Loucy (cell line): ENCODE measurements at regions not wholly inside any gene's neighbourhood (a gene's known extent, or its start where the extent isn't known, plus 50 kb on each side); places are given as distances from the start of the nearest gene placed in this dataset.
A peak's percentile ranks its signal among the peaks of the same experiment; 100 is the strongest.

ENCODE experiments used
- H2AFZ ChIP-seq: fragments of 200-600 bp; sonication (generic); 2 replicates; pipeline ENCODE4 v1.6.0; 2016; ENCODE audit warnings: antibody characterized with exemption, mild to moderate bottlenecking, low read length, moderate library complexity
- H3F3A ChIP-seq: fragments of 200-600 bp; 2 replicates; pipeline ENCODE4 v1.6.0; 2016; ENCODE audit warnings: antibody characterized with exemption, low read depth, mild to moderate bottlenecking
- H3K27me3 ChIP-seq: fragments of 200-600 bp; sonication (generic); 2 replicates; pipeline ENCODE4 v1.6.1; 2014; ENCODE audit warnings: low read length, mild to moderate bottlenecking; ENCODE audit not compliant: insufficient read depth, poor library complexity, severe bottlenecking
- H3K36me3 ChIP-seq: fragments of 200-600 bp; sonication (generic); 2 replicates; pipeline ENCODE4 v1.6.1; 2016; ENCODE audit warnings: low read length; ENCODE audit not compliant: insufficient read depth
- H3K4me1 ChIP-seq: fragments of 200-600 bp; sonication (generic); 2 replicates; pipeline ENCODE4 v1.5.1; 2014; ENCODE audit warnings: low read length, mild to moderate bottlenecking; ENCODE audit not compliant: insufficient read depth, poor library complexity, severe bottlenecking
- H3K4me2 ChIP-seq: fragments of 200-600 bp; sonication (generic); 2 replicates; pipeline ENCODE4 v1.6.0; 2014; ENCODE audit warnings: antibody characterized with exemption, low read length, low read depth, mild to moderate bottlenecking; ENCODE audit not compliant: poor library complexity, severe bottlenecking
- H3K4me3 ChIP-seq: fragments of 200-600 bp; sonication (generic); 2 replicates; pipeline ENCODE4 v1.5.1; 2014; ENCODE audit warnings: low read length, mild to moderate bottlenecking, mixed read lengths; ENCODE audit not compliant: poor library complexity, severe bottlenecking
- H3K79me2 ChIP-seq: fragments of 200-600 bp; sonication (generic); 2 replicates; pipeline ENCODE4 v1.6.1; 2014; ENCODE audit warnings: low read length; ENCODE audit not compliant: insufficient read depth
- H3K9ac ChIP-seq: fragments of 200-600 bp; sonication (generic); 2 replicates; pipeline ENCODE4 v1.6.0; 2014; ENCODE audit warnings: mild to moderate bottlenecking, low read depth, low read length, moderate library complexity; ENCODE audit not compliant: poor library complexity, severe bottlenecking
- H3K9me2 ChIP-seq: fragments of 200-600 bp; sonication (generic); replicated peaks from 2 replicates; pipeline ENCODE4 v1.6.1; 2016; ENCODE audit warnings: low read depth, low read length, mixed read lengths
- H3K9me3 ChIP-seq: fragments of 200-600 bp; sonication (generic); 2 replicates; pipeline ENCODE4 v1.6.1; 2014; ENCODE audit warnings: mild to moderate bottlenecking, antibody characterized with exemption, low read length, low read depth; ENCODE audit not compliant: insufficient read depth
- H4K20me1 ChIP-seq: fragments of 200-600 bp; sonication (generic); 2 replicates; pipeline ENCODE4 v1.6.0; 2014; ENCODE audit warnings: antibody characterized with exemption, low read length, mild to moderate bottlenecking; ENCODE audit not compliant: insufficient read depth, poor library complexity, severe bottlenecking
- CTCF ChIP-seq: fragments of 200-600 bp; sonication (generic); conservative IDR thresholded peaks from 2 replicates; pipeline ENCODE4 v1.5.1; 2014; ENCODE audit warnings: mild to moderate bottlenecking, antibody characterized with exemption, low read length
- EZH2phosphoT487 ChIP-seq: fragments of 200-600 bp; IDR thresholded peaks from 2 replicates; pipeline ENCODE4 v1.6.1; 2018; ENCODE audit warnings: antibody characterized with exemption, mild to moderate bottlenecking, moderate library complexity, borderline replicate concordance

- Histone ChIP-seq H3K79me2 (no peaks in the 10 kb centered on the region), H3K27me3 (peaks cover 7% of the 10 kb centered on the region), H4K20me1 (no peaks in the 10 kb centered on the region), H3K9me2 (no peaks in the 10 kb centered on the region), H3F3A (peaks cover 6% of the 10 kb centered on the region; the same call in 1 of the 2 replicates), H3K4me2 (no peak overlapping the region), H3K9ac (no peak overlapping the region), H3K4me3 (no peak overlapping the region), H3K36me3 (no peaks in the 10 kb centered on the region), H3K4me1 (peaks cover 24% of the 10 kb centered on the region), H3K9me3 (0 out of 2 replicates have a peak, but pooled peaks cover 5% of the 10 kb centered on the region), H2AFZ (no peak overlapping the region)
- TF ChIP-seq EZH2phosphoT487 (no peak), CTCF (no peak)
Observed at GRCh38 chr10:61285749-61286148, 167.4 kb downstream of the TMEM26 start.

GRCh38 chr10:61284222-61284890 is 168.8 kb downstream of the TMEM26 start:
- Histone ChIP-seq H3K79me2 (no peaks in the 10 kb centered on the region), H2AFZ (no peak overlapping the region), H4K20me1 (no peaks in the 10 kb centered on the region)

GRCh38 chr10:61283481-61284221 is 169.5 kb downstream of the TMEM26 start:
- no peak overlapping the region for H2AFZ ChIP-seq

More at GRCh38 chr10:61284222-61284890, 168.8 kb downstream of the TMEM26 start:
- Histone ChIP-seq H3K27me3 (peaks cover 7% of the 10 kb centered on the region), H3K36me3 (no peaks in the 10 kb centered on the region), H3F3A (peaks cover 6% of the 10 kb centered on the region; the same call in 1 of the 2 replicates), H3K4me2 (peak overlapping the region; percentile 28), H3K9ac (no peak overlapping the region), H3K9me2 (no peaks in the 10 kb centered on the region), H3K4me3 (peak overlapping the region; percentile 19), H3K4me1 (peaks cover 29% of the 10 kb centered on the region), H3K9me3 (no peaks in the 10 kb centered on the region)
- TF ChIP-seq CTCF = peak; percentile 80
- TF ChIP-seq EZH2phosphoT487 = no peak

More at GRCh38 chr10:61283481-61284221, 169.5 kb downstream of the TMEM26 start:
- TF ChIP-seq EZH2phosphoT487 (no peak), CTCF (no peak)
- Histone ChIP-seq H3K9me2 (no peaks in the 10 kb centered on the region), H3K4me2 (peak overlapping the region; percentile 28), H3K4me1 (peaks cover 33% of the 10 kb centered on the region), H3K36me3 (no peaks in the 10 kb centered on the region), H3K9ac (no peak overlapping the region), H3K27me3 (peaks cover 7% of the 10 kb centered on the region), H3K9me3 (no peaks in the 10 kb centered on the region), H3K4me3 (peak overlapping the region; percentile 19), H3F3A (peaks cover 6% of the 10 kb centered on the region; the same call in 1 of the 2 replicates), H4K20me1 (no peaks in the 10 kb centered on the region), H3K79me2 (no peaks in the 10 kb centered on the region)
